GM06990 (cell line): ENCODE measurements at regions not wholly inside any gene's neighbourhood (a gene's known extent, or its start where the extent isn't known, plus 50 kb on each side); places are given as distances from the start of the nearest gene placed in this dataset.

Experiments
- DNase-seq: peaks from one replicate; pipeline ENCODE4 v3.0.0-alpha.2; 2011; ENCODE audit not compliant: insufficient read length; ENCODE audit errors: extremely low read depth
- H3K27me3 ChIP-seq: replicated peaks from 2 replicates; pipeline ENCODE4 v1.6.0; 2011; ENCODE audit warnings: low read length; ENCODE audit not compliant: control insufficient read depth, insufficient read depth
- H3K36me3 ChIP-seq: 2 replicates; pipeline ENCODE4 v1.5.1; 2011; ENCODE audit warnings: low read length; ENCODE audit not compliant: control insufficient read depth, insufficient read depth
- H3K4me3 ChIP-seq: replicated peaks from 2 replicates; pipeline ENCODE4 v1.5.1; 2011; ENCODE audit warnings: low read depth, mild to moderate bottlenecking, control low read depth, low read length
- CTCF ChIP-seq: IDR thresholded peaks from 2 replicates; pipeline ENCODE4 v1.5.1; 2011; ENCODE audit warnings: low read length, control low read depth, mild to moderate bottlenecking, inconsistent platforms; ENCODE audit not compliant: insufficient read depth, poor library complexity, severe bottlenecking

GRCh38 chr13:97136418-97136817 lies 85.7 kb upstream of the MBNL2 start:
- DNase-seq = no peak

GRCh38 chr13:97139691-97140090 lies 82.4 kb upstream of the MBNL2 start:
- no peak for DNase-seq
- Histone ChIP-seq H3K27me3 (no peaks in the 10 kb centered on the region), H3K4me3 (no peak overlapping the region), H3K36me3 (no peaks in the 10 kb centered on the region)
- TF ChIP-seq CTCF = no peak

More at GRCh38 chr13:97136418-97136817, 85.7 kb upstream of the MBNL2 start:
- Histone ChIP-seq H3K4me3 (no peak overlapping the region), H3K27me3 (no peaks in the 10 kb centered on the region), H3K36me3 (no peaks in the 10 kb centered on the region)
- TF ChIP-seq CTCF = no peak

- DNase-seq = no peak
- H3K4me3 ChIP-seq = no peak overlapping the region
- H3K27me3 ChIP-seq = no peaks in the 10 kb centered on the region
- no peaks in the 10 kb centered on the region for H3K36me3 ChIP-seq
- TF ChIP-seq CTCF = no peak
These were observed 82.0 kb upstream of the MBNL2 start for GRCh38 chr13:97140131-97140530.

- H3K27me3 ChIP-seq = no peaks in the 10 kb centered on the region
- DNase-seq = no peak
- H3K4me3 ChIP-seq = no peak overlapping the region
- TF ChIP-seq CTCF = no peak
- H3K36me3 ChIP-seq = no peaks in the 10 kb centered on the region
These were observed 81.5 kb upstream of the MBNL2 start for GRCh38 chr13:97140611-97141010.

GRCh38 chr13:97141097-97141496 lies 81.0 kb upstream of the MBNL2 start:
- DNase-seq = no peak
- Histone ChIP-seq H3K27me3 (no peaks in the 10 kb centered on the region), H3K36me3 (no peaks in the 10 kb centered on the region), H3K4me3 (no peak overlapping the region)
- no peak for TF ChIP-seq CTCF

- H3K27me3 ChIP-seq = no peaks in the 10 kb centered on the region
- H3K4me3 ChIP-seq = no peak overlapping the region
- H3K36me3 ChIP-seq = no peaks in the 10 kb centered on the region
- no peak for DNase-seq
- no peak for TF ChIP-seq CTCF
These were observed 80.5 kb upstream of the MBNL2 start for GRCh38 chr13:97141564-97142005.
